Stimulated activated naive CD8-positive, alpha-beta T cell treated with anti-CD3 and anti-CD28 coated beads, Interleukin-15, amount 100 ng/mL, for 72 hours (primary cell): ENCODE measurements at regions not wholly inside any gene's neighbourhood (a gene's known extent, or its start where the extent isn't known, plus 50 kb on each side); places are given as distances from the start of the nearest gene placed in this dataset.

Experiments used
- ATAC-seq: fragments of 150-1000 bp; cut with Tn5 transposase; 2 replicates; pipeline ENCODE4 v1.10.0; 2021; ENCODE audit warnings: mild to moderate bottlenecking, moderate library complexity
- DNase-seq, 2 donors: peaks; one replicate each; pipeline ENCODE4 v3.0.0; 2021 to 2022
- H3K27ac Mint-ChIP-seq, 2 donors: one replicate each; pipeline ENCODE4 v1.8.0; 2022; ENCODE audit warnings: mild to moderate bottlenecking in 2 of 2, mixed read lengths in 2 of 2, moderate library complexity in 2 of 2
- H3K27me3 Mint-ChIP-seq: one replicate; pipeline ENCODE4 v1.8.0; 2022; ENCODE audit warnings: mixed read lengths
- H3K4me1 Mint-ChIP-seq: one replicate; pipeline ENCODE4 v1.8.0; 2022; ENCODE audit warnings: mild to moderate bottlenecking, mixed read lengths
- H3K4me3 Mint-ChIP-seq, 2 donors: one replicate each; pipeline ENCODE4 v1.8.0; 2022; ENCODE audit warnings: mild to moderate bottlenecking in 2 of 2, mixed read lengths in 2 of 2, moderate library complexity in 1 of 2
- H3K9me3 Mint-ChIP-seq, 2 donors: one replicate each; pipeline ENCODE4 v1.8.0; 2022; ENCODE audit warnings: mixed read lengths in 2 of 2

GRCh38 chr15:70490148-70490837 lies 273.1 kb downstream of the UACA start:
- H3K9me3 Mint-ChIP-seq, result no peaks in the 10 kb centered on the region
- peak overlapping the region; percentile 10 to 12 for H3K27ac Mint-ChIP-seq

GRCh38 chr15:70488941-70489848 lies 274.2 kb downstream of the UACA start:
- Mint-ChIP-seq H3K27ac (no peak overlapping the region), H3K9me3 (peaks cover 0 to 6% of the 10 kb centered on the region in 2 donors), H3K4me1 (peaks cover 81% of the 10 kb centered on the region), H3K4me3 (no peak overlapping the region), H3K27me3 (peaks cover 38% of the 10 kb centered on the region)
- DNase-seq, result no peak
- ATAC-seq, result no peak

More at GRCh38 chr15:70490148-70490837, 273.1 kb downstream of the UACA start:
- H3K4me1 Mint-ChIP-seq, result peaks cover 92% of the 10 kb centered on the region
- no peak for DNase-seq
- H3K4me3 Mint-ChIP-seq, result peak overlapping the region in 1 of 2 donors; percentile 87
- no peak for ATAC-seq
- H3K27me3 Mint-ChIP-seq, result peaks cover 35% of the 10 kb centered on the region

GRCh38 chr15:70488002-70488605 lies 275.3 kb downstream of the UACA start:
- no peak overlapping the region for H3K27ac Mint-ChIP-seq
- DNase-seq, result peak; percentile 69 to 74
- no peak overlapping the region for H3K4me3 Mint-ChIP-seq
- peaks cover 49% of the 10 kb centered on the region for H3K27me3 Mint-ChIP-seq
- no peak for ATAC-seq
- peaks cover 71% of the 10 kb centered on the region for H3K4me1 Mint-ChIP-seq
- peaks cover 0 to 6% of the 10 kb centered on the region in 2 donors for H3K9me3 Mint-ChIP-seq

- H3K4me1 Mint-ChIP-seq, result peaks cover 63% of the 10 kb centered on the region
- H3K4me3 Mint-ChIP-seq, result peak overlapping the region in 1 of 2 donors; percentile 23
- peak overlapping the region in 1 of 2 donors; percentile 79 for H3K27ac Mint-ChIP-seq
- H3K9me3 Mint-ChIP-seq, result peaks cover 0 to 6% of the 10 kb centered on the region in 2 donors
- H3K27me3 Mint-ChIP-seq, result peaks cover 57% of the 10 kb centered on the region
- DNase-seq (no peak), ATAC-seq (no peak)
Observed at GRCh38 chr15:70487387-70487740, 276.0 kb downstream of the UACA start.

- peak; percentile 92 for ATAC-seq
- H3K27ac Mint-ChIP-seq, result peak overlapping the region; percentile 79 to 80
- peaks cover 0 to 6% of the 10 kb centered on the region in 2 donors for H3K9me3 Mint-ChIP-seq
- H3K4me3 Mint-ChIP-seq, result peak overlapping the region in 1 of 2 donors; percentile 64
- H3K27me3 Mint-ChIP-seq, result peaks cover 62% of the 10 kb centered on the region
- DNase-seq, result peak; percentile 90 to 98
- H3K4me1 Mint-ChIP-seq, result peaks cover 57% of the 10 kb centered on the region
Observed at GRCh38 chr15:70486451-70487386, 276.6 kb downstream of the UACA start.

GRCh38 chr15:70486012-70486411 lies 277.3 kb downstream of the UACA start:
- Mint-ChIP-seq H3K9me3 (peaks cover 0 to 6% of the 10 kb centered on the region in 2 donors), H3K4me1 (peaks cover 50% of the 10 kb centered on the region), H3K27ac (peak overlapping the region in 1 of 2 donors; percentile 79), H3K4me3 (peak overlapping the region in 1 of 2 donors; percentile 64), H3K27me3 (peaks cover 62% of the 10 kb centered on the region)
- DNase-seq, result no peak
- no peak for ATAC-seq

- DNase-seq (no peak), ATAC-seq (no peak)
- Mint-ChIP-seq H3K27me3 (peaks cover 52% of the 10 kb centered on the region), H3K9me3 (peaks cover 0 to 6% of the 10 kb centered on the region in 2 donors), H3K4me1 (peaks cover 47% of the 10 kb centered on the region), H3K27ac (no peak overlapping the region), H3K4me3 (no peak overlapping the region)
Observed at GRCh38 chr15:70484993-70485392, 278.4 kb downstream of the UACA start.

- Mint-ChIP-seq H3K4me1 (peaks cover 51% of the 10 kb centered on the region), H3K27ac (no peak overlapping the region), H3K4me3 (no peak overlapping the region), H3K27me3 (peaks cover 38% of the 10 kb centered on the region), H3K9me3 (peaks cover 0 to 6% of the 10 kb centered on the region in 2 donors)
- ATAC-seq (no peak), DNase-seq (no peak)
Observed at GRCh38 chr15:70483513-70483912, 279.8 kb downstream of the UACA start.

- H3K4me3 Mint-ChIP-seq, result peak overlapping the region; percentile 58 to 61
- H3K27ac Mint-ChIP-seq, result peak overlapping the region; percentile 14 to 55
- DNase-seq (peak; percentile 72 to 84), ATAC-seq (peak; percentile 95)
- peaks cover 65% of the 10 kb centered on the region for H3K27me3 Mint-ChIP-seq
- peaks cover 42% of the 10 kb centered on the region for H3K4me1 Mint-ChIP-seq
- H3K9me3 Mint-ChIP-seq, result peaks cover 0 to 6% of the 10 kb centered on the region in 2 donors
Observed at GRCh38 chr15:70480196-70480856, 283.0 kb downstream of the UACA start.

GRCh38 chr15:70479785-70480184 lies 283.6 kb downstream of the UACA start:
- Mint-ChIP-seq H3K27ac (peak overlapping the region in 1 of 2 donors; percentile 55), H3K27me3 (peaks cover 65% of the 10 kb centered on the region), H3K9me3 (peaks cover 0 to 4% of the 10 kb centered on the region in 2 donors), H3K4me1 (peaks cover 46% of the 10 kb centered on the region), H3K4me3 (peak overlapping the region; percentile 58 to 61)
- peak; percentile 31 for ATAC-seq
- no peak for DNase-seq

GRCh38 chr15:70479056-70479455 lies 284.3 kb downstream of the UACA start:
- H3K9me3 Mint-ChIP-seq, result no peaks in the 10 kb centered on the region
- peak overlapping the region in 1 of 2 donors; percentile 1 for H3K27ac Mint-ChIP-seq
- peak overlapping the region; percentile 17 to 45 for H3K4me3 Mint-ChIP-seq
- DNase-seq, result no peak
- ATAC-seq, result no peak
- H3K27me3 Mint-ChIP-seq, result peaks cover 65% of the 10 kb centered on the region
- peaks cover 54% of the 10 kb centered on the region for H3K4me1 Mint-ChIP-seq

GRCh38 chr15:70478251-70478990 lies 284.9 kb downstream of the UACA start:
- H3K27ac Mint-ChIP-seq, result peak overlapping the region in 1 of 2 donors; percentile 1
- ATAC-seq (no peak), DNase-seq (peak in 1 of 2 donors; percentile 19)
- H3K27me3 Mint-ChIP-seq, result peaks cover 65% of the 10 kb centered on the region
- H3K4me3 Mint-ChIP-seq, result peak overlapping the region; percentile 17 to 45
- H3K9me3 Mint-ChIP-seq, result no peaks in the 10 kb centered on the region
- H3K4me1 Mint-ChIP-seq, result peaks cover 57% of the 10 kb centered on the region

GRCh38 chr15:70477750-70478250 lies 285.6 kb downstream of the UACA start:
- Mint-ChIP-seq H3K27ac (no peak overlapping the region), H3K4me1 (peaks cover 57% of the 10 kb centered on the region), H3K9me3 (no peaks in the 10 kb centered on the region), H3K4me3 (no peak overlapping the region), H3K27me3 (peaks cover 65% of the 10 kb centered on the region)
- no peak for ATAC-seq
- DNase-seq, result no peak
